ENCODE measurements at regions not wholly inside any gene's neighbourhood (a gene's known extent, or its start where the extent isn't known, plus 50 kb on each side); places are given as distances from the start of the nearest gene placed in this dataset.
"Not testable (repeated sequence)": the region's sequence is repeated elsewhere in the genome, so short reads cannot be mapped to it uniquely, and the experiment has no call there.

- intact Hi-C loops (cut with micrococcal nuclease; ENCODE audit: unreplicated experiment), result no loop called here
- Mint-ChIP-seq H3K4me3 (ENCODE audit: low read depth, unreplicated experiment) (no peak overlapping the region), H3K27ac (ENCODE audit: unreplicated experiment) (no peak overlapping the region), H3K4me1 (ENCODE audit: low read depth, unreplicated experiment) (no peaks in the 10 kb centered on the region), H3K36me3 (ENCODE audit: insufficient read depth, unreplicated experiment) (no peaks in the 10 kb centered on the region), H3K9me3 (ENCODE audit: low read depth, unreplicated experiment) (no peaks in the 10 kb centered on the region), H3K27me3 (ENCODE audit: unreplicated experiment) (no peaks in the 10 kb centered on the region)
- no peak for TF ChIP-seq CTCF (IDR thresholded peaks at IDR 0.05; ENCODE audit: unreplicated experiment)
- no peak for DNase-seq
- CTCF ChIA-PET, result no interaction called here
- no TSS peak for BruUV-seq (replicated peaks)
Observed at GRCh38 chr3:163196245-163196644, 1699.6 kb downstream of the OTOL1 start.

GRCh38 chr3:163185721-163186350, 1689.2 kb downstream of the OTOL1 start:
- no peaks in the 10 kb centered on the region for H3K27me3 Mint-ChIP-seq (ENCODE audit: unreplicated experiment)
- H3K27ac Mint-ChIP-seq (ENCODE audit: unreplicated experiment), result no peak overlapping the region
- DNase-seq, result no peak
- H3K4me3 Mint-ChIP-seq (ENCODE audit: low read depth, unreplicated experiment), result no peak overlapping the region
- intact Hi-C loops (cut with micrococcal nuclease; ENCODE audit: unreplicated experiment), result no loop called here
- BruUV-seq (replicated peaks), result no TSS peak
- TF ChIP-seq CTCF (IDR thresholded peaks at IDR 0.05; ENCODE audit: unreplicated experiment), result no peak
- H3K36me3 Mint-ChIP-seq (ENCODE audit: insufficient read depth, unreplicated experiment), result no peaks in the 10 kb centered on the region
- H3K4me1 Mint-ChIP-seq (ENCODE audit: low read depth, unreplicated experiment), result no peaks in the 10 kb centered on the region
- CTCF ChIA-PET, result no interaction called here
- H3K9me3 Mint-ChIP-seq (ENCODE audit: low read depth, unreplicated experiment), result peaks cover 7% of the 10 kb centered on the region

- no peak for TF ChIP-seq CTCF (IDR thresholded peaks at IDR 0.05; ENCODE audit: unreplicated experiment)
- CTCF ChIA-PET, result interaction anchor here (0.8 kb wide), 1 partner anchor 902 kb away, joined by 3 read pairs; no protein-coding TSS in a partner anchor
- DNase-seq, result no peak
- no peaks in the 10 kb centered on the region for H3K4me1 Mint-ChIP-seq (ENCODE audit: low read depth, unreplicated experiment)
- H3K4me3 Mint-ChIP-seq (ENCODE audit: low read depth, unreplicated experiment), result no peak overlapping the region
- intact Hi-C loops (cut with micrococcal nuclease; ENCODE audit: unreplicated experiment), result no loop called here
- peaks cover 11% of the 10 kb centered on the region for H3K9me3 Mint-ChIP-seq (ENCODE audit: low read depth, unreplicated experiment)
- no peaks in the 10 kb centered on the region for H3K36me3 Mint-ChIP-seq (ENCODE audit: insufficient read depth, unreplicated experiment)
- H3K27ac Mint-ChIP-seq (ENCODE audit: unreplicated experiment), result no peak overlapping the region
- no TSS peak for BruUV-seq (replicated peaks)
- H3K27me3 Mint-ChIP-seq (ENCODE audit: unreplicated experiment), result no peaks in the 10 kb centered on the region
Observed at GRCh38 chr3:163175970-163176369, 1679.4 kb downstream of the OTOL1 start.

GRCh38 chr3:163172513-163172912, 1675.9 kb downstream of the OTOL1 start:
- not testable (repeated sequence) for H3K27ac Mint-ChIP-seq (ENCODE audit: unreplicated experiment)

GRCh38 chr3:163166197-163166596, 1669.6 kb downstream of the OTOL1 start:
- H3K4me3 Mint-ChIP-seq (ENCODE audit: low read depth, unreplicated experiment), result no peak overlapping the region
- H3K36me3 Mint-ChIP-seq (ENCODE audit: insufficient read depth, unreplicated experiment), result no peaks in the 10 kb centered on the region
- H3K4me1 Mint-ChIP-seq (ENCODE audit: low read depth, unreplicated experiment), result no peaks in the 10 kb centered on the region
- no TSS peak for BruUV-seq (replicated peaks)
- CTCF ChIA-PET, result no interaction called here
- DNase-seq, result no peak
- H3K27me3 Mint-ChIP-seq (ENCODE audit: unreplicated experiment), result no peaks in the 10 kb centered on the region
- intact Hi-C loops (cut with micrococcal nuclease; ENCODE audit: unreplicated experiment), result no loop called here
- no peak overlapping the region for H3K27ac Mint-ChIP-seq (ENCODE audit: unreplicated experiment)
- H3K9me3 Mint-ChIP-seq (ENCODE audit: low read depth, unreplicated experiment), result peaks cover 4% of the 10 kb centered on the region
- no peak for TF ChIP-seq CTCF (IDR thresholded peaks at IDR 0.05; ENCODE audit: unreplicated experiment)

More at GRCh38 chr3:163172513-163172912, 1675.9 kb downstream of the OTOL1 start:
- DNase-seq; H3K36me3 Mint-ChIP-seq (ENCODE audit: insufficient read depth, unreplicated experiment); BruUV-seq (replicated peaks); H3K4me3 Mint-ChIP-seq (ENCODE audit: low read depth, unreplicated experiment); H3K4me1 Mint-ChIP-seq (ENCODE audit: low read depth, unreplicated experiment); H3K27me3 Mint-ChIP-seq (ENCODE audit: unreplicated experiment); CTCF ChIA-PET; intact Hi-C loops (cut with micrococcal nuclease; ENCODE audit: unreplicated experiment): not testable (repeated sequence)
- peaks cover 11% of the 10 kb centered on the region for H3K9me3 Mint-ChIP-seq (ENCODE audit: low read depth, unreplicated experiment)

All from Calu3 (cell line).